ENCODE measurements at regions not wholly inside any gene's neighbourhood (a gene's known extent, or its start where the extent isn't known, plus 50 kb on each side); places are given as distances from the start of the nearest gene placed in this dataset.

- TF ChIP-seq CHD7 (IDR thresholded peaks at IDR 0.05; ENCODE audit: insufficient replicate concordance, low read length) = no peak
- no peak for TF ChIP-seq BCL11A (IDR thresholded peaks at IDR 0.05; ENCODE audit: low read depth in 2 of 2, low read length in 2 of 2)
- TF ChIP-seq GABPA (IDR thresholded peaks at IDR 0.05; ENCODE audit: borderline replicate concordance, insufficient read depth, low read length) = no peak
- no peak for TF ChIP-seq GTF2F1 (IDR thresholded peaks at IDR 0.05; ENCODE audit: borderline replicate concordance, low read depth, low read length)
These were observed 208.1 kb upstream of the ADGRL3 start (continued) for GRCh38 chr4:60992037-60992436.
